ENCODE measurements at regions not wholly inside any gene's neighbourhood (a gene's known extent, or its start where the extent isn't known, plus 50 kb on each side); places are given as distances from the start of the nearest gene placed in this dataset.

GRCh38 chr1:200272481-200273068, 137.3 kb downstream of the ZNF281 start:
- TF ChIP-seq, protein P1, sequence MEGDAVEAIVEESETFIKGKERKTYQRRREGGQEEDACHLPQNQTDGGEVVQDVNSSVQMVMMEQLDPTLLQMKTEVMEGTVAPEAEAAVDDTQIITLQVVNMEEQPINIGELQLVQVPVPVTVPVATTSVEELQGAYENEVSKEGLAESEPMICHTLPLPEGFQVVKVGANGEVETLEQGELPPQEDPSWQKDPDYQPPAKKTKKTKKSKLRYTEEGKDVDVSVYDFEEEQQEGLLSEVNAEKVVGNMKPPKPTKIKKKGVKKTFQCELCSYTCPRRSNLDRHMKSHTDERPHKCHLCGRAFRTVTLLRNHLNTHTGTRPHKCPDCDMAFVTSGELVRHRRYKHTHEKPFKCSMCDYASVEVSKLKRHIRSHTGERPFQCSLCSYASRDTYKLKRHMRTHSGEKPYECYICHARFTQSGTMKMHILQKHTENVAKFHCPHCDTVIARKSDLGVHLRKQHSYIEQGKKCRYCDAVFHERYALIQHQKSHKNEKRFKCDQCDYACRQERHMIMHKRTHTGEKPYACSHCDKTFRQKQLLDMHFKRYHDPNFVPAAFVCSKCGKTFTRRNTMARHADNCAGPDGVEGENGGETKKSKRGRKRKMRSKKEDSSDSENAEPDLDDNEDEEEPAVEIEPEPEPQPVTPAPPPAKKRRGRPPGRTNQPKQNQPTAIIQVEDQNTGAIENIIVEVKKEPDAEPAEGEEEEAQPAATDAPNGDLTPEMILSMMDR (IDR thresholded peaks at IDR 0.05; ENCODE audit: low read depth, low read length) = no peak
- TF ChIP-seq POLR2A (IDR thresholded peaks at IDR 0.05; ENCODE audit: extremely low read depth, insufficient read length) (no peak), MAX (IDR thresholded peaks at IDR 0.05; ENCODE audit: low read depth, low read length) (no peak)
